NCI-H2171 (cell line): ENCODE measurements at regions not wholly inside any gene's neighbourhood (a gene's known extent, or its start where the extent isn't known, plus 50 kb on each side); places are given as distances from the start of the nearest gene placed in this dataset.

Experiments
- DNase-seq: peaks from one replicate; lab custom pipeline; 2025; lab: John Stamatoyannopoulos, UW

DNA sequence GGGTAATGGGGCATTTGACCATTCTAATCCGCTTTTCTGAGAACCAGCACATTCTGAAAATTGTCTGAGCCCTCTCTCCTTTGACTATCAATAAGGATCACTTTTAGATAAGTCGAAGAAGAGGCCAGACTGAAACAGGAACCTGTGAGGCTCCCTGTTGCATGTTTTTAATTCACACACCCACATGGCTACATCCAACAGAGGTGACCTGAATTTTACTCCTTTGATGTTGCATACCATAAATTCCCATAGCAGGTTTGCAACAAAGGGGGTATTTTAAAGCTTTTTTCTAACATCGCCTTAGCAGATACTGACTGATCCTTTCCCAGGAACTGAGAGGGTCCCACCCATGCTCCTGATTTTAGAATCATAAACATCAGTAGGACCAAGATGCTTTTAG lies 450.8 kb downstream of the USP25 start:
- no peak for DNase-seq

DNA sequence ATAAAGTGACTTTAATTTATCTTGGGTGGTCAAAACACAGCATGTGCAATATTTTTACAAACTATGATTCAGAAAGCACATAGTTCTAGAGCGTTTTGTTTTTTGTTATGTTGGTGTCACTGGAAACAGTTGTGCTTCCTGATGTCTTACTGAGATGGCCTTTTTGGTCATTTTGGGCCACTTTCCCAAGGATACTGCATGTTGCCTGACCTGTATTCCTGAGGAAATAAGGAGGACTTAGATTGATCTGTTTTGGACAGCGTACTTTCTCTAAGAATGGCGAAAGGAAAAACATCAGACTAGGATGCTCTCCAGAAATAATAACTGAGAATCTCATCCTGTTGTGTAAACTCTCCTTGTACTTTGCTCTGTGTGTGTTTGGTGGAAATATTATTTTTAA lies 451.2 kb downstream of the USP25 start:
- DNase-seq: no peak

DNA sequence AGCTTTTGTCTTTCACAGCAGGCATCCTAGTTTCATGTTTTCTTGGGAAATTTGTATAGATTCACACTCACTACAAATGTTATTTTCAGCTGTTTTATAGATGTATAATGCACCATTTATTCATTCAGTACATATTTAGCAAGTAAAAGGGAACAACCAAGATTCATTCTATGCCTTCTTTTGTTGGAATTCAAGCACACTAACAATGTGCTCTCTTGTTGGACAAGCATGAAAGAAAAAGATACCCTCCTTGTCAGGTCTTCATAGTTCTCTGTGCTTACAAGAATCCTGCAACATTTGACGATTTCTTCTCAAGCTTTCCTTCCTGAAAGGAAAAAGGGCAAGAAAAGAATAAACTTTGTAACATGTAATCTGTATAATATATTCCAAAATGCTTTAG lies 456.0 kb downstream of the USP25 start:
- no peak for DNase-seq

DNA sequence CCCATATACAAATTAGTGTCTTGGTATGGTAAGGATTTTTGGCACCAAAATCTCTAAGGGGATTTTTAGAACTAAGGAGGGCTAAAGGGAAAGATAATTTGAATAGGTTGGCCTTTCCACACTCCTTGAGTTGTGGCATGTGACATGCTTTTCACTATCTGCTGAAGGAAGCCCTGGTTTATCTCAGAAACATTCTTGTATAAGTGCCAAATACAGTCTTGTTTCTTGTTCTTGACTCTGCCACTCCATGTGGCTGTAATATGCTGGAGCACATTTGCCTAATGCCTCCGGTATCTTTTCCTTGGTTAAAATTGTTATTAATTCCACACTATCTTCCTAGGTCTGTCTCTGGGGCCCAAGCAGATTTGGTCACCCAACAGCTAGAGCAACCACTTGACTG lies 457.0 kb downstream of the USP25 start:
- no peak for DNase-seq

DNA sequence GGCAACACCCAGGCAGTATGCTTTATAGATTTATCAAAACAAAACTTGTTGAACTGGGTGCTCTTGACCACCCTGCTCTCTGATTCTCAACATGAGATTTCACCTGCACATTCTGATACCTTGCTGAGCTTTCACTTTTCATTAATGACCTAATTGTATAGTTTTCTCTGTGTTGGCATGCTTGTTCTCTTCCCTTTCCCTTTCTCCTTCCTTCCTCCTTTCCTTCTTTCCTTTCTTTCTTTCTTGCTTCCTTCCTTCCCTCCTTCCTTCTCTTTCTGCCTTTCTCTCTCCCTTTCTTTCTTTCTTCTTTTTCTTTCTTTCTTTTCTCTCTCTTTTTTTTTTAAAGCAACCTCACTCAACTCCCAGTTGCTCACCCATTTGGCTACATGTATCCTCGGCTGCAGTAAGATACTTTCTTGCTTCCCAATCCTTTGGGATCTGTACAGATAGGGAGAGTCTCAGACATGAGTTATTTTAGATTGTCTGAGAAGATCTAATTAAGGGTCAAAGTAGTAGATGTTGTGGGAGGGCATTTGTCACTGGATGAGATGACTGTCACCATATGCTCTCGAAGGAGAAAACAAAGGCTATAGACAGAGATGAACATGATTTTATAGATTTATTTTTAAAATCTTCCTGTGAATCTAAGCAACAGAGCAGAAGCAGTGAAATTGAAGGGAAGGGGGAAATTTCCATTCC lies 458.0 kb downstream of the USP25 start:
- no peak for DNase-seq

DNA sequence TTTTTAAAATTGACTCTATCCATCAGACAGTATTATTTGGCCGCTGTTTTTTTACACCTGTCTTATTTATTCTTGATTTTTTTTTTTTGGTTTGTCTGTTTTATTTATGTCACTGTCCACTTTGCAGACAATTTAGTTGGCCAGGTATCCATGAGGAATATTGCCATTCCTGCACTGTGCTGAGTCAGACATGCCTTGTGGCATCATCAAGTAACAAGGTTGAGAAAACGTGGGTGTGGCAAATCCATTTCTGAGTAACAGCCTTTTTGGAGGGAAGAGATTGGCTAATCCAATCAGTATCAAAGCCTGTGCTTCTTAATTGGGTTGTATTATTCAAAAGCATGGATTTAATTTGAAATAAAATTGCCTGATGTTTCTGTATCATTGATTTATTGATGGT lies 463.1 kb downstream of the USP25 start:
- no peak for DNase-seq

DNA sequence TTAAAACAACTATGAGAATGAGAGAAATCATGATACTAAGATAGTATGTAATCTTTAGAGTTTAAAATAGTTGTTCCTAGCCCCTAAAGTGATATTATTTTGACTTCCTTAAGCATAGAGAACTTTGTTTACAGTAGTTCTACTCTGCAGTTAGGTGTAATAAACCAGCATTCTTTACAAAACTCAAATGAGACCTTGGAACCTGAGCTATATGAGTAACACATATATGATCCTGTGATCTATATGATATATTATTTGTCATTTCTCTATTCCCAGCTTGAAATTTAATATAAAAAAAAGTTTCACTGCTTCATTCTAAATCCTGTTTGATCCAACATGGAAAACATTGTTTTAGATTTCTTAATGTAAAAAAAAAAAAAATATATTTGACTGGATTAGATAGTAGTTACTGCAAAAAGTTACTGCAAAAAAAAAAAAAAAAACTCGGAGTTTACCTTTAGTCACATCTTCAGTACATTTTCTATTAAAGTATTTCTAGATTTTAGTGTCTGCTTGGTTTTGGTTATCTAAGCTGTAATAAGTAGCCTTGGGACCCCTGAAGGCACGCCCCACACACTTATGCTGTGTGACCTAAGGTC lies 463.8 kb downstream of the USP25 start:
- DNase-seq: no peak

DNA sequence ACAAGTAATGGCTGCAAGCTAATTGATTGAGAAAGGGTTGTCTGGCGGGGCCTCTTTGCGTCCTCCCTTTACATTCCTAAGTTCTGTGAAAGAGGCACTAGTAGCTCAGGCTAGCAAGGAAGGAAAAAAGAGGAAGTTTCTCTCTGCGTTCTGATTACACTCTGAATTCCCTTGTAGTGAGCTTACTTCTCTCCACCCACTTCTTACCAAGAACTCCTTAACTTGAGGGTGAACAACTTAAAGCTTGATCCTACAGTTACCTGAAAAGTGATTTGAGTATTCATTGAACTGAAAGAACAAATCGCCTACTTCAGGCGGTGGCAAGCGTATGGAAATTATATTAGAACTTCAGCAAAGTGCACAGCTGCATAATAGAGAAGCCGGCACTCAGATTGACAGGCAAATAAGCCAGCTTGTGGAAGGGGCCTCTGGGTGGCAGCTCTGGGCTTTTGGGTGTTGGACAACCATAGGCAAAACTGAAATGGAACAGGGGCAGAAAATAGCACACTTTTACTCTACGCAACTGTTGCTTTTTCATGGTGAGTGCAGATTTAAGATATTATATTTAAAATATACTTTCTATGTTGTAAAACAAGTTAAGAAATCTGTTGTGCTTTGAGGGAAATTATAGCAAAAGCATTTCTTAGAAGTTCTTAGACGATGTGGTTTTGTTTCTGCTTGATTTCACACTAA lies 464.5 kb downstream of the USP25 start:
- DNase-seq: no peak

DNA sequence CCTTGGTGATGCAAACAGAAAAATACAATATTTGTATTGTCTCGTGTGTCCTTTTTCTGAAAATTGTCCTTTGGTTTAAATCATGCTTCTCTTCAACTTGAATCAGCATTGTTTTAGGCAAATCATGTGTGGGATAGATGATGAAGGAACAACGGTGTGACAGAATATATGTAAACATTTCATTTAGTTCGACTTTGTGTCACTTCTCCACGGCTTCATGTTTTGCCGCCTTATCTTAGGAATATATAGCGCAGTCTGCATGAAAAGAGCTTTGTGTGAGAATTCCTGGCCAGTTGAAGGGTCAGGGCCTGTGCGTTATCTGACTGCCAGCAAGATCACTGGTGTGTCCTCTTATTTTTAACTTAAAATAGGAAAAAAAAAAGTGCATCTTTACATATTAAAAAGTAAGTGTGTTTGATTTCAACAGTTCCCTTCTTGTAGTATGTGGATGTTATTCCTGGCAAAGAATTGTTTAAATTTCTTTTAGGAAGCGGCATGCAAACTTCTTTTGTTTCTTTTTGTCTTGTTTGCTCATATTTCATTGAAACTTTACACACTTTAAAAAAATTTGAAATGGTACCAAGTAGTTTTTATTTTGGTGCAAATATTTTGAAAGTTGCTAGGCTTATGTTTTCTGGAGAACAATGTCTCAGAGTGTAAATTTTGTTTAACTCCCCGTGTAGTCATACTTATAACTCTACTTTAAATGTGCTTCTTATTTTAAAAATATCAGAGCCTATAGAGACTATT lies 465.2 kb downstream of the USP25 start:
- DNase-seq: no peak

DNA sequence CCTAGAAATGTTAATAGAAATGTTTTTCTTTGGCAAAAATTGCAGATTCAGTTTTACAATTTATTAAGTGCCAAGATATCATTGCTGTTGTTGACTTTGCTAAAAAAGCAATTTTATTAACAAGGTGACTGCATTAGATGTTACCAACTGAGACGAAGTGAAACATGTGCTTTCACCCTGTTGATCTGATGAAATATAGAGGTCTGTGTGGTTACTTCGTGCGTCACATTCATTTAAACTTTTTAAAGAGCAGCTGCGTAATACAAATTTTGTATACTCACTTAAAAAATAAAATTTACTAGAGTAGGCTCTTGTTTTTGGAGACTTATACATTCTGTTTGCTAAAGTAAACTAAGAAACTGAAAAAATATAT lies 465.7 kb downstream of the USP25 start:
- no peak for DNase-seq

DNA sequence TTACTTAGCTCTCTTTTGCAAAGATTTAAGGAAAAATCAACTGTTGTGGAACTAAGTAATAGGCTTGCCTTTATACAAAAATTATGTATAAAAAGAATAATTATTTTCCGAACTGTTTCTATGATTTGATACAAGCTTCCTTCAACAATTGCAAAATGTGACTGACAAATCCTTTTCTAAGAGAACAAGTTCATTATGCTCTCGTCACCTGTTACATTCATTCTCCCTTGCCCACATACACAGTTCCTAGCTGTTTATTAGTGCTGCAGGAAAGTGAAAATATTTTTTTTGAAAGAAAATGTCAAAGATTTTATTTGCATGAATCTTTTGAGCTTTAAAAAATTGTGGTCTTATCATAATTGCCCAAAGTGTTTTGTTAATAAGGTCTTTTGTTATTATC lies 466.2 kb downstream of the USP25 start:
- DNase-seq: no peak

DNA sequence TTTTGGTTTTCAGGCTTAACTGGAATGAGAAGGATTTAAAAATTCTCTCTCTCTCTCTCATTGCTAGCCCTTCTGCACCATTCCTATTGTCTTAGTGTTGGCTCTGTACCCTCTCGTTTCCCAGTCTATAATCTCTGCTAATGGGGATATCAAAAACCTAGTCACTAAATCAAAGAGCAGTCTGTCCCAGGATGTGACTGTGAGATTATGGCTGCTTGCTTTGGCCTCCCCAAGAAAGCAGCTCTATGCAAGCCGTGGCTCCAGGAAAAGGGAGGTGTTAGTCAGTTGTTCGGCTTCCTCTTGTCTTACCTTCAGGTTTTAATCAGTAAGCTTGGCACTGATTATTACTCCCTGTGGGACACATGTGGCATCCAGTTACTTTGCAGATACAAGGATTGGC lies 468.8 kb downstream of the USP25 start:
- DNase-seq: no peak

DNA sequence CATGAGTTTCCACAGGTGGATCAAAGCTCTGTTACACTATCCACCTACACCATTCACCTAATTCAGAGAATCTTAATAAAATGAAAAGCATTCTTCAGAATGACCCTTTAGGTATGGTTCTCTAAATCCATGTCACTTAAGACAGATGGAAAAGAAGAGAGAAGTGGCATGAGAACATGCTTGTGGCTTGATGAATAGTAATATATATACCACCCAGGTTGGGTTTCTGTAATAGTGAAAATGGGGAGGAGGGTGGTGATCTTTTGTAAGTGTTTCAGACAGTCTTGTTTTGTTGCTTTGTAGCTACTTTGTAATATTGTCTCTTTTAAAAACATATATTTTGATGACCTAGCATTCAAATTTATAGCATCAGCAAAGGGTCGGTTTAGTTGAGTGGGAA lies 469.8 kb downstream of the USP25 start:
- no peak for DNase-seq

DNA sequence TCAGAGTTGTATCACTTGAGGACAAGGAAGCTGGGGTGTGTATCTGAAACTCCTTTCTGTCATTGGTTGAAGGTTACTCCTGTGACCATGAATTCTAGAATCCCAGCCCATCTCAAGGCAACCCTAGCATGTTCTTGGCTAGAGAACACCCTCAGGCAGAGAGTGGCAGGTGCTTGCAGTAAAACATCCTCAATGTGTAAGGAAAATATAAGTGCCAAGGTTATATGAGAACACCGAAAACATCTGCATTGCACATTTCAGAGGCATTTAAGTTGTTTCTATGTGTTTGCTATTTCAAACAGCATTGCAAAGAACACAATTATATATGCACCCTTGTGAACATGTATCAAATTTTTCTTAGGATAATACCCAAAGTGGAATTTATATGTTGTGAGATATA lies 471.9 kb downstream of the USP25 start:
- no peak for DNase-seq

DNA sequence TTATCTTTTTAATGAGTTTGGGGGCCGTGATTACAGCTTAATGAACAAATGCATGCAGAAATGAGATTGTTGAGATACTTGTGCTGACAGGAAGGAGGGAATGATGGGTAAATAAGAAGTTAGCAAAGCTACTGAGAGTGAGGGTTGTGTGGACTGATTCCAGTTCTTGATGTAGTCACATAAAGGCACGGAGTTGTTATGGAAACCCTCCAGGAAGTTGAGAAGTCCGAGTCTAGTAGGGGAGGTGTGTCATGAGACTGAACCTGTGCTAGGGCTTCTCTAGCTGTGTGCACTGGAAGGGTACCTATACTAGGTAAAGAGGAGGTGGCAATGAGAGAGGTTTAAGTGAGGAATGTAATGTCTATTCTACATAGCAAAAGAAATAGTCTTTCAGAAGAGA lies 475.7 kb downstream of the USP25 start:
- DNase-seq: no peak

DNA sequence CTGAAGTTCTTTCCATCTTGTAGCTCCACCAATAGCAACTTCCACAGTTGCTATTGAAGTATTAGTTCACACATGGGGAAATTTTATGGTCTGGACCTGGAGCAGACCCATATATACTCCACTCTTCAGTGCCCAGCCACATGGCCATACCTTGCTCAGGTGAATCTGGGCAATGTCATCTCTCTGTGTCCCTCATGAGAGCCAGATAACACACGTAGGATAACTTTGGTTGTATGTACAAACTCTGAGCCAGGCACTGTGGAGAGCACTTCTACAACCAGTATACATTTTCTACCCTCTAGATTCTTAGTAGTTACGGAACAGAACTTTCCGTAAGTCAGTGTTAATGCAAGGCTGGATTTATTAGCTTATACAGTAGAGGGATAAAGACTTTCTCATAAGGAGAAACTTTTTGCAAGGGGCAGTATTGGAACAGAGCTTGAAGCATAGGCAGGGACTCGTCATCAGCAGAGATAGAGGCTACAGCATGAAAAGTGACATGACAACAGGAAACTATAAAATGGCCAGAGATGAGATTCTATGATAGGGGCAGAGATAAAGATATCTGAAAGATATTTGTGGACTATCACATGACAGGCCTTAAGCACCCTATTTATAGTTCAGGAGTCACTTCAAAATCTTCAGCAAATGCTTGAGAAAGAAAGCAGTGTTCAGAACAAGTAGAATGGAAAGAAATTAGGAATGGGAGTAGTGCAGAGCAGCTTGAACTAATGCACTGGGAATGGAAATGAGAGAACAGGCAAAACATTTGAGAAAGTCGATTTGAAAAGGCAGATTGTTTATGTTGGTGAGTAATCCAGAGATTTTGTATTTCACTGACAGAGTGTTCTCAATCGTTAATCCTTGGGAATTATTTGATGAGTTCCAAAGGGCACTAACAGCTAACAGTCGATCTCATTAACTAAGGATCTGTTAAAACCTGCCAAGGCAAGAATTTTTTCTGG lies 481.8 kb downstream of the USP25 start:
- DNase-seq: no peak

DNA sequence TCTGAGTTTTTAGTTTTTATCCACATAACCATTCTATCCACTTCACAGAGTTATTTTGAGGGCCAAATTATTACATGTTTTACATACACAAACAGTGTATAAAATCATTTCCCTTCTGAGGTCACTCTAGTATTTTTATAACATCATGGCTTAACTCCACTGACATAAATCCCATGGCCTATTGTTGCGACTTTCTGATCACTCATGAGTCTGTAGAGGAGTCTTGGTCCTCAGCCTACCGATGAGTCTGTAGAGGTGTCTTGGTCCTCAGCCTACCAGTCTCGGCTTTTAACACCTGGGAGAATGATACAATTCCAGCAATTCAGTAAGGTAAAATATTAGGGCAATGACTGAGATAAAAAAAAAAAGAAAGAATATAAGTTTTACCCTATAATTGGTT lies 483.7 kb downstream of the USP25 start:
- DNase-seq: no peak

DNA sequence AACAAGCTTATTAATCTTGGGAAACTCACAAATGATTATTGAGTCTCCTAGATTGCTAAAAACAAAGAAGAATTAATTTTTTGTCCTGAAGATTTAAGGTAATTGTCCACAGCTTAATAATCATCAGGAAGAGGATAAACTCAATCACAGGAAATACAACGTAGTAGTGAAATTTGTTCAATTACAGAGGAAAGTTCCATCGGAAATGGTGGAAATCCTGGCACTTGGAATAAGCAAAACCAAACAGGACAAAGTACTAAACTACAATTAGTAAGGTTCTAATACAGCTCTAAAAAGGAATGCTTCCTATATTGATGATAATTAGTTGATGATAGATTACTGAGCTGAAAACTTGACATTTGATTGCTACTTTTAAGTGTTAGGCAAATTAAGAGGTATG lies 485.4 kb downstream of the USP25 start:
- no peak for DNase-seq

DNA sequence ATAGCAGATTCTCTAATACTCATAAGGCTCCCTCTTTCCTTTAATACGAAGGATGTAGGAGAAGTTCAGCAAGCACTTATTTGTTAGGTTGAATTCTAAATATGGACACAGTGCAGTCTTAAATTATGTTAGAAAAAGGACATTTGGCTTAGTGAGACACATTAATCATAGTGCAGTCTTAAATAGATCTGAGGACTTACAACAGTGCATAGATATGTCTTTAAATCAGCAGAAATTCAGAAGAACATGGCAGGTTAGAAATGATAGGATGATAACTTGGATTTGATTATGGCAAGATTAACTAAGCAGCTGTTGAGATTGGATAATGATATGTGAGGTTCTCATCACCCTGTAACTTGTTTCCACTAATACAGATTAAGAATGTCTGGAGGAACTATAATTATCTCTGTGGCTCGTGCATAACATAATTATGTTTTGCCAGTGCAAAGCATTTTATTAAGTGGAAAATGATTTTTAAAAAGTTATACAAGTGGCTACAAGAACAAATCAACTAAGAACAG lies 485.9 kb downstream of the USP25 start:
- DNase-seq: no peak

DNA sequence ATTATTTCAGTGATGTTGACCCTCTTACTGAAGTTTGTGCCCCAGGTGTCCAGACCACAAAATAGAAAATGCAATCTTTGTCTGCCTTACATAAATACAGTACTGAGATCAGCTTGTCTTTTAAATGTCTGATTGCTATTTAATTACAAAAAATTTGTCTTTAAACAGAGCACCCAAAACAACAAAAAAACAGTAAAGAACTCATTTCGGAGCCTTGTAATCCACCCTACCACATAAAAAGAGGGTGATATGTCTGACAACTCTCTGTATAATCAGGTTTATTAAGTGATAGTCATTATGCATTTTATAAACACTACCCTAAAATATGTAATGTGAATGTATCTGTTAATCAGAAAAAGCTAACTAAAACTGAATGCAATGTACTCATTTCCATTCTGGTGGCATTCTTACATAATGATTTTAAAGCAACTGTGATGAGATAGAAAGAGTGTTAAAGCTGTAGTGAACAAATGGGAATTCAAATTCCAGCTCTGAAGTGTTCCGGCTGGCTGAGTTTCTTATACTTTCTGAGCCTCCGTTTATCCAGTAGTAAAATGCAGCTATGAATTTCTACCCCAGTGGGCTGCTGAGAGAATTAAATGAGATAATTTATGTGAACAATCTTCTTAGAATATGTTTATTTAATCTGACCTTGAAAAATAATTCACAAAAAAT lies 486.6 kb downstream of the USP25 start:
- no peak for DNase-seq
